ENCODE measurements at regions not wholly inside any gene's neighbourhood (a gene's known extent, or its start where the extent isn't known, plus 50 kb on each side); places are given as distances from the start of the nearest gene placed in this dataset.

- no peaks in the 10 kb centered on the region for H3K36me3 ChIP-seq (ENCODE audit: control insufficient read depth in 2 of 2, insufficient read depth in 2 of 2, low read length in 1 of 2)
- no peaks in the 10 kb centered on the region for H3K79me2 ChIP-seq (ENCODE audit: control insufficient read depth, insufficient read depth, low read length)
- ChIA-PET SMC1A (ENCODE audit: uncharacterized antibody, unreplicated experiment) (interaction anchor here (1.6 kb wide), 1 partner anchor 21 kb away, joined by 3 read pairs; no protein-coding TSS in a partner anchor), CTCF (interaction anchor here (1.7 kb wide), 1 partner anchor 21 kb away, joined by 5 read pairs; no protein-coding TSS in a partner anchor), RAD21 (ENCODE audit: unreplicated experiment) (no interaction called here), POLR2A (no interaction called here)
- FAIRE-seq (no peak), DNase-seq (ENCODE audit: low read depth, low spot score) (no peak), ATAC-seq (no peak)
- H3K4me1 ChIP-seq (ENCODE audit: control insufficient read depth, insufficient read depth, low read length) = no peaks in the 10 kb centered on the region
- no peak overlapping the region for H3K4me3 ChIP-seq
- 0% methylated on average over 1 of the region's 1 CpG for WGBS (ENCODE audit: insufficient coverage, insufficient replicate concordance, low lambda C conversion rate, missing lambda C conversion rate)
- no peak overlapping the region for H2AFZ ChIP-seq (ENCODE audit: control insufficient read depth, low read depth, low read length)
- no peaks in the 10 kb centered on the region for H3K27me3 ChIP-seq (replicated peaks in 1 of 2; ENCODE audit: control insufficient read depth in 2 of 2, insufficient read depth in 2 of 2, low read length in 1 of 2)
- BruUV-seq (replicated peaks) = no TSS peak
- intact Hi-C loops (cut with micrococcal nuclease; ENCODE audit: unreplicated experiment) (no loop called here), in situ Hi-C loops (cut with MboI) (no loop called here)
- no peaks in the 10 kb centered on the region for H3K9me3 ChIP-seq (replicated peaks; ENCODE audit: control insufficient read depth, insufficient read depth, low read length)
- no peak overlapping the region for H3K27ac ChIP-seq (ENCODE audit: control insufficient read depth, insufficient read depth)
- no peak overlapping the region for H3K4me2 ChIP-seq (ENCODE audit: control insufficient read depth, insufficient read depth)
- H4K20me1 ChIP-seq (ENCODE audit: control insufficient read depth, insufficient read depth) = no peaks in the 10 kb centered on the region
- H3K9ac ChIP-seq (ENCODE audit: control insufficient read depth, insufficient read depth, low read length) = no peak overlapping the region
- TF ChIP-seq, protein P1, sequence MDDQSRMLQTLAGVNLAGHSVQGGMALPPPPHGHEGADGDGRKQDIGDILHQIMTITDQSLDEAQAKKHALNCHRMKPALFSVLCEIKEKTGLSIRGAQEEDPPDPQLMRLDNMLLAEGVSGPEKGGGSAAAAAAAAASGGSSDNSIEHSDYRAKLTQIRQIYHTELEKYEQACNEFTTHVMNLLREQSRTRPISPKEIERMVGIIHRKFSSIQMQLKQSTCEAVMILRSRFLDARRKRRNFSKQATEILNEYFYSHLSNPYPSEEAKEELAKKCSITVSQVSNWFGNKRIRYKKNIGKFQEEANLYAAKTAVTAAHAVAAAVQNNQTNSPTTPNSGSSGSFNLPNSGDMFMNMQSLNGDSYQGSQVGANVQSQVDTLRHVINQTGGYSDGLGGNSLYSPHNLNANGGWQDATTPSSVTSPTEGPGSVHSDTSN (IDR thresholded peaks at IDR 0.05; ENCODE audit: insufficient replicate concordance, low read depth, low read length) = no peak
- TF ChIP-seq ZSCAN29 (IDR thresholded peaks at IDR 0.05) (no peak), CREB1 (IDR thresholded peaks at IDR 0.05; ENCODE audit: low read depth) (no peak), ASH2L (IDR thresholded peaks at IDR 0.05; ENCODE audit: borderline replicate concordance, low read depth) (no peak), DPF2 (IDR thresholded peaks at IDR 0.05) (no peak), HDAC6 (IDR thresholded peaks at IDR 0.05; ENCODE audit: unreplicated experiment) (no peak), MEF2B (IDR thresholded peaks at IDR 0.05; ENCODE audit: partially characterized antibody, poor library complexity, severe bottlenecking) (no peak), REST (IDR thresholded peaks at IDR 0.05; ENCODE audit: low read depth, low read length) (no peak), RBBP5 (conservative IDR thresholded peaks at IDR 0.05) (no peak), NR2F1 (conservative IDR thresholded peaks at IDR 0.05) (no peak), BHLHE40 (IDR thresholded peaks at IDR 0.05; ENCODE audit: borderline replicate concordance in 1 of 2, low read depth in 2 of 2, low read length in 1 of 2) (no peak), BRCA1 (IDR thresholded peaks at IDR 0.05; ENCODE audit: low read depth, low read length) (no peak), NR2C2 (IDR thresholded peaks at IDR 0.05; ENCODE audit: borderline replicate concordance, control insufficient read depth, insufficient read length, low read depth) (no peak), MYB (IDR thresholded peaks at IDR 0.05; ENCODE audit: borderline replicate concordance, low read depth, low read length) (no peak), CUX1 (IDR thresholded peaks at IDR 0.05; ENCODE audit: insufficient replicate concordance, low read depth, low read length) (no peak), GABPA (IDR thresholded peaks at IDR 0.05; ENCODE audit: low read depth) (no peak)
Measured at GRCh38 chr5:117433818-117434217, 859.2 kb upstream of the SEMA6A start.

Measured in GM12878 (cell line).